GM18511 (cell line): ENCODE measurements at regions not wholly inside any gene's neighbourhood (a gene's known extent, or its start where the extent isn't known, plus 50 kb on each side); places are given as distances from the start of the nearest gene placed in this dataset.
"Not testable (repeated sequence)": the region's sequence is repeated elsewhere in the genome, so short reads cannot be mapped to it uniquely, and the experiment has no call there.

Experiments
- ATAC-seq: cut with Tn5 transposase; IDR thresholded peaks from one replicate; pipeline ENCODE4 v1.9.1; 2021; ENCODE audit warnings: mild to moderate bottlenecking, moderate library complexity; ENCODE audit not compliant: unreplicated experiment

GRCh38 chr11:36783808-36784207 is 185.8 kb upstream of the RAG2 start:
- ATAC-seq = no peak

GRCh38 chr11:36779791-36780190 is 181.8 kb upstream of the RAG2 start:
- ATAC-seq = no peak

GRCh38 chr11:36777311-36777710 is 179.3 kb upstream of the RAG2 start:
- ATAC-seq = no peak

GRCh38 chr11:36775756-36776155 is 177.7 kb upstream of the RAG2 start:
- ATAC-seq = no peak

- ATAC-seq = no peak
Measured at GRCh38 chr11:36775130-36775529, 177.1 kb upstream of the RAG2 start.

- no peak for ATAC-seq
Measured at GRCh38 chr11:36774603-36775002, 176.6 kb upstream of the RAG2 start.

- ATAC-seq = no peak
Measured at GRCh38 chr11:36763187-36763586, 165.2 kb upstream of the RAG2 start.

GRCh38 chr11:36757075-36757474 is 159.0 kb upstream of the RAG2 start:
- ATAC-seq = no peak

GRCh38 chr11:36753960-36754359 is 155.9 kb upstream of the RAG2 start:
- no peak for ATAC-seq

- ATAC-seq = no peak
Measured at GRCh38 chr11:36751996-36752395, 154.0 kb upstream of the RAG2 start.

GRCh38 chr11:36751335-36751781 is 153.3 kb upstream of the RAG2 start:
- no peak for ATAC-seq

GRCh38 chr11:36750349-36750748 is 152.3 kb upstream of the RAG2 start:
- no peak for ATAC-seq

- ATAC-seq = no peak
Measured at GRCh38 chr11:36748836-36749235, 150.8 kb upstream of the RAG2 start.

- ATAC-seq = peak; percentile 92
Measured at GRCh38 chr11:36746886-36747710, 149.1 kb upstream of the RAG2 start.

- ATAC-seq = no peak
Measured at GRCh38 chr11:36744375-36745168, 146.5 kb upstream of the RAG2 start.

GRCh38 chr11:36743039-36743438 is 145.0 kb upstream of the RAG2 start:
- peak; percentile 57 for ATAC-seq

- no peak for ATAC-seq
Measured at GRCh38 chr11:36741515-36741914, 143.5 kb upstream of the RAG2 start.

- ATAC-seq = no peak
Measured at GRCh38 chr11:36738292-36738861, 140.3 kb upstream of the RAG2 start.

- ATAC-seq = no peak
Measured at GRCh38 chr11:36736103-36736502, 138.1 kb upstream of the RAG2 start.

GRCh38 chr11:36733721-36734120 is 135.7 kb upstream of the RAG2 start:
- not testable (repeated sequence) for ATAC-seq

GRCh38 chr11:36730761-36731160 is 132.7 kb upstream of the RAG2 start:
- no peak for ATAC-seq

GRCh38 chr11:36729825-36730224 is 131.8 kb upstream of the RAG2 start:
- no peak for ATAC-seq
